SW480 (cell line): ENCODE measurements at regions not wholly inside any gene's neighbourhood (a gene's known extent, or its start where the extent isn't known, plus 50 kb on each side); places are given as distances from the start of the nearest gene placed in this dataset.
"Not testable (repeated sequence)": the region's sequence is repeated elsewhere in the genome, so short reads cannot be mapped to it uniquely, and the experiment has no call there.

Experiments used
- DNase-seq: peaks from one replicate; pipeline ENCODE4 v3.0.0-alpha.2; 2016; ENCODE audit warnings: low spot score

DNA sequence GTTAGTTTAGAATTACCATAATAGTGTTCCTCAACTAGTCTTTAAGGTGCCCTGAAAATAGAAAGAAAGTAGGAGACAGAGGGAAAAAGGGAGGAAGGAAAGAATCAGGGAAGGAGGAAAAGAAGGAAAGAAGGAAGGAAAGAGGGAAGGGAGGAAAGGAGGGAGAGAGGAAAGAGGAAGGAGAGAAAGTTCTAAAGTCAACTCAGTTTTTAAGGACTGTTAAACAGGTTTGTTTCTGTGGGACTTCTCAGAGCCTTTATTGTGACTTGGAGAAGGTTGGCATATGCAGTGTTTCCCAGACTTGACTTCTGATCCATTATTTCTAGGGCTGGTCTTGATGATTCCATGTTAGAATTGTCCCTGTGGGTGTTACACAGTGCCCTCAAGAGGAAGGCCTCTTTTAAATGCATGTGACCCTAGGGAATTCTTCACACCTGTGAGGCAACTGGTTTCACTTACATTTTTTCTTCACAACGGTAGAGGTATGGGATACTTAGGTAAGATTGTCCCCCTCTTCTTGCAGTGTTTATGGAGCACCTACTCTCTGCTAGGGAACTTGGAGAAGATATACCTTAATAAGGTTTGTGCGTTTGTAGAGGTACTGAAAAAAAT is 132.7 kb upstream of the GMDS start:
- peak; percentile 7 for DNase-seq

DNA sequence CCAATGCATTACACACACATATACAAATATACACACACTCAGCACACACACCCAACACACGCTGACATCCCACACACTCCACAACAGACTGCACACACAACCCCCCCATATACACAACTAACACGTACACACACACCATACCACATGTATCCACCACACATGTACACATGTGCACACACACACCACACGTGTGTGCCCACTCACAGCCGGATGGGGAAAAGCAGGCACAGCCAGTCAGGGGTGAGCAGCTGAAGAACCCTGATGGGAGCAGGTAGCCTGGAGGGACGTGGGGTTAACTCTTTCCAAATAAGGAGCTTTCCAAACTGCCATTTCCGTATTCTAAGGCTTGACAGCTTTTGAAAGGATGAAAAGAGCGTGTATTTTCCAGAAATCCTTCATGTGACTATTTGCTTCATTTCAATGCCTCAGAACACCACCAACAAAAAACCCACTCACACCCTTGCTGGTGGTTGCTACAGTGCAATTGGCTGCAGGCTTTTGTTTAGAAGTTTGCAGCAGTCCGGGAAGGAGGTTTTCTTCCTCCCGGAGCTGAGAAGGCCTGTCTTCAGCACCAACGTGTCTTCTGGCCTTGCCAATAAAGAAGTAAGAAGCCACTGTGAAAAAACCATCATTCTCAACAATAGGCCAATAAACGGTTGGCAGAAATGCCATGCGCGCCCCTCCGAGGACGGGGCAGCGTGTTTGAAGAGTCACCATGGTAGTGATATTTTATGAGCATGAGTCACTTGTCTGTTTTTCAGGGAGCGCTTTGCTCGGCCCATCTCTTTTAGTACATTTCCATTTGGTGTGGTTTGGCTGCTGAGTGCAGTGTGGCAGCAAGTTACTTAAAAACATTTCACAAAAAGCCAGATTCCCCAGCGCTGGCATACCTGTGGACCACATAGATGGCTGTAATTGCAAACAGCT is 131.3 kb upstream of the GMDS start:
- peak; percentile 82 for DNase-seq

DNA sequence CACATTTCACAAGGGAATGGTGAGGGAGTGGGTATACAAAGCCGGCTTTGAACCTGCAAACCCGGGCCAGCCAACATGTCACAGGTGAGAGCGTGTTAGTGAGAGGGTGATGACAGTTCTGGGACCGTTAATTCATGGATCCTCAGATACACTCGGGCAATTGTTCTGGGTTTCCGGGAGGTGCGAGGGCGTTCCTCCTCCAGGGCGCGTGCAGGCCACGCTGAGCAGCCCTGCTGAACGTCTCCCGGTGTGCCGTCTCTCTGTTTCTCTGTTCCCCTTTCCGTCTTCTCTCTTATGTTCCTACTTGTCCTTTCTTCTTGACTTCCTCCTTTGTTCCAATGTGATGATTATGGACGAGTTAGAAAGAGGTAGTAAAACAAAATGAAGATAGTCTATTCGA is 130.0 kb upstream of the GMDS start:
- DNase-seq: no peak

DNA sequence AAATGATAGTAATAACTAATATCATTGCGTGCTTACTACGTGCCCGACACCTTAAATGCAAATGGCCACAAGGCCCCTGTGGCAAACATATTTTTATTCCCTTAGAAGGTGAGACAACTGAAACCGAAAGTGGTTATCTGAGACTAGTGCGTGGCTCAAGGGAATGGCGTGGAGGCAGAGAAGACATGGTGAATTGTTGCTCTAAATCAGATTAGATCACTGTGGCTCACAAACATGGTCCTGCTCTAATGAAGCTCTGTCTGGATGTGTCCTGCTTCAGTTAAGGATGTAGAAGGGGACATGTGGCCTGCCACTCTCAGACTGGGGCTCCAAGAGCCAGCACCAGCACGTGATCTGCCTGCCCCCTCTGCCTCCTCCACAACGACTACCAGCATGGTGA is 124.2 kb upstream of the GMDS start:
- DNase-seq: no peak

DNA sequence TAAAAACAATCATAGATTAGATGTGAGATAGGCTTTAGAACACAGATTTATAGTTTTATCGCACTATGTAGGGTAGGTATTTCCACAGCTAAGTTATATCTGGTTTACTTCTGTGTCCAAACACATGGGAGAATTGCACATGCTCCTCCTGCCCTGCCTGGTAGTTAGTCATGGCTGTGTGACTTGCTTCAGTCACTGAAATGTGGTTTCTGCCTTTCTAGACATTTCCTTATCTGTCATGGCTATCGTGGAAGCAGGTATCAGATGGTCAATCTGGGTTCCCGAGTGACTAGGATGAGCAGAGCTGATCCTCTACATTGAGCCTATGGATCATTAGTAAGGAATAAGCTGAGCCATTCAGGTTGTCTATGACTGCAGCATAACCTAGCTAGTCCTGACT is 117.8 kb upstream of the GMDS start:
- no peak for DNase-seq

DNA sequence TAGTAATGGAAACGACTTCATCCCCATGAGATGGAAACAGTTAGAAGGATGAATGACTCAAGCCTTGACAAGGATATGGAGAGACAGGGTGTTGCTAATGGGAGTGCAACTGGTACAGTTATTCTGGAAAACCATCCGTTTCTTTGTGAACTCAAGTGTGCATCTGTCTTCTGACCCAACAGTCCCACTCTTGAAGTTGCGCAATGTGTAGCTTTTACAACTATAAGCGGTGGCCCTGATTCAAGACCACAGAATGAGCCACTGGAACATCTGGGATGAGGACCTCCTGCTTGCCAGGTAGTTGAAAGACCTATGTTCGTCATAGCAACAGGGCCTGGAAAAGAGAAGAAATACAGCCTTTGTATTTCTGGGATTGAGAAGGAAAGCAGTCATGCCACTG is 115.8 kb upstream of the GMDS start:
- no peak for DNase-seq

DNA sequence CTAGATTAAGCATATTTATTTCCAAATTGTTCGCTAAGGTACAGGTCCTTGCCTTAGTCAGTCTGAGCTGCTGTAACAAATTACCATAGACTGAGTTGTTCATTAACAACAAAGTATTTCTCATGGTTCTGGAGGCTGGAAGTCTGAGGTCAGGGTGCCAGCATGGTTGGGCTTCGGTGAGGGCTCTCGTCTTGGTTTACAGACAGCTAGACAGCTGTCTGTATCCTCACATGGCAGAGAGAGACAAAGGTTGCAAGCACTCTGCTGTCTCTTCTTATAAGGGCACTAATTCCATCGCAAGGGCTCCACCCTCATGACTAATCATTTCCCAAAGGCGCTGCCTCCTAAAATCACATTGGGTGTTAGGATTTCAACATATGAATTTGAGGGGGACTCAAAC is 115.3 kb upstream of the GMDS start:
- DNase-seq: no peak

DNA sequence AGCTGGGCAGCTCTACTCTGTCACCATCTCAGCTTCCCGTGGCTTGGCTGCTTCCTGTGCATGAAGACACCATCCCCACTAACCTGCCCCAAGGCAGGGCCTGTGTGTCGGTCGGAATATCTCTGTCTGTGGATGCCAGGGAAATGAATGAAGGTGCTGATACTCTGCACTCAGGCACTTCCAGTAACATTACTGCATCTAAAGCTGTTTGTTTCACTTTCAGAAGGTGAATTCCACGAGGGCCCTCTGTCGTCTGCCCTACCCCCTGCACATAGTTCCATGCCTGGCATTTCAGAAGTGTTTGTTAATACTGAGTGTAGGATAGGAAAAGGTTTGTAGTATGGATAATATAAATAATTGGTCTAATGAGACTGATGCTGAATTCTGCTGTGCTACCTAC is 114.7 kb upstream of the GMDS start:
- no peak for DNase-seq

DNA sequence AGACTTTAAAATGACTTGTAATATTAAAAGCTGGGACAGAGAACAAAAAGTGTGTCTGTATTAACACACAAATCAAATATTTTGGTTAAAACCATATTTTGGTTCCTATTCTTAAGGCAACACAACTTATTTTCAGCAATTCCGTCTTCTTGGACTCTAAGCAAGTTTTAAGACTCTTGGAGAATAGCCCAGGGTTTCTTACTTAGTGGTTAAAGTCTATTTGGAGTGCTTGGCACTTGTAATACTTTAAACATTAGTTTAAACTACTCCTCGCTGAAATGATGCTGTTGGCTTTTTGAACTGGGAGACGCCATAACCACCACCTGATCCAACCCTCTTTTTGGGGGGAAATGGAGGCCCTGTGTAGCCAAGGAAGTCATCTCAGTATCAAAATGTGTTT is 109.7 kb upstream of the GMDS start:
- no peak for DNase-seq

DNA sequence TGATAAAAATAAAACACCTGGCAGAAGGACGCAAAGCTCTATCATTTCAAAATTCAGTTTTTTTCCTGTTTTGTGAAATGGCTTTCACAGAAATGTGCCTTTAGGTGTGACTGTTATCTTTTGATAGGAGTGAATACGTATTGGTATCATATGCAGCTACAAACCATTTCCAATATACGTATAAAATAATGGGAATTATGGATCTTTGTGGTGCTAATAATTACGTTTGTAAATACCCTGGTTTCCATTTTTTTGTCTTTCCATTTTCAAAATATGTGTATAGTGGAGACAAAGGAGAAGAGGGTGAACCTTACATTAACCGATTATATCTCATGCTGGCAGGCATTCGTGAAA is 108.7 kb upstream of the GMDS start:
- no peak for DNase-seq

DNA sequence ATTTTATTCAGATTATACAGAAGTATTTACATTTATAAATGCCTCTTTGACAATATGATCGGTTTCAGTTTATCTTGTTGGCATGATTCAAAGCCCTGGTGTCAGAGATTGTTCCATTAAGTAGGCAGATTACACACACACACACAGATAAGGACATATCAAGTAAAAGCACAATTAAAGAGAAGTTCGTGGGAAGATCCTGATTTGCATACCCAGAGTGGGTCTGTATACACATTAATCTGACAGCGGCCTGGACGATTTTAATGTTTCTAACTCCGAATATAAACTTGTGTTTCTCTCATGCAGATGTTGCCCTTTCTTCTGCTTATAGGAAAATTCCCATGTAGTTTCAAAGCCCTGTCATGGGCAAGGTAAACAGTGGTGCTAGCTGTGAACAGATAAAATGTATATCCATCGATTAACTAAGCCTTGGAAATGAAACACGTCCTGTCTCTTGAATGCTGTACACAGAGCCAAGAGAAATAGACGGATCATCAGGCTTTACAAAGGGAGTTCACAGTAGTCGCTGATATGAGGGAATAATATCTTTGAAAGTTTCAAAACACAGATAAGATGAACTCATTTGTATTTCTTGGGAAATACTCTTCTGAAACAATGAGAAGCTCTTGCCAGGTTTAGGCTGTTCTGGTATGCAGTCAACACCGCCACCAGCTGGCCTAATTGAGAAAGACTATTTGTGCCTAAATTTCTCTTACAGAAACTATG is 108.2 kb upstream of the GMDS start:
- peak; percentile 48 for DNase-seq

DNA sequence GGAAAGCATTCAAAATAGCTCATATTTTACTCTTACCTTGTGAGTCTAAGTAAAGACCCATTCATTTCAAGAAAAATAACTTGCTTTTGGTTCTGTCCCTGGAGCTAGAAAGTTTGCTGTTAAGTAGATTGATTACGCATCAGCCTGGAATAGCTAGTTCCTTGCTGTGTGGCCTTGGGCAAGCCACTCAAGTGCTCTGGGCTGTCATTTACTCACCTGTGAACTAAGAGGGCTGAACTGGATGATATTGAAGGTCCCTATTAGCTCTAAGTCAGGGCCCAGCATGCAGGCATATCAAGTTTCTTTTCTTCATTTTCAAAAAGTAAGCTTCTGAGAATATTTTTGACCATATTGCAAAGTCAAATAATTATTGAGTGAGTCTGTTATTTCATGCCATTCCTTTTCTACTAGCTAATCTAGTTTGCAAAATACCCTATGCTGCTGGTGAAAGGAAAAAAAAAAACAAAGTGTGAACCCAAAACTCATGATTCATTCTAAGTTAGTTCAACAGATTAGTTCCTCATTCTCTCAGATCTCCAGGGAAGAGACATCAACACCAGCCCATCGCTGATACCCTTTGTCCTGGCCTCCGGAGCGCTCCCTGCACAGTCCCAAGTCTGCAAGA is 106.5 kb upstream of the GMDS start:
- no peak for DNase-seq

DNA sequence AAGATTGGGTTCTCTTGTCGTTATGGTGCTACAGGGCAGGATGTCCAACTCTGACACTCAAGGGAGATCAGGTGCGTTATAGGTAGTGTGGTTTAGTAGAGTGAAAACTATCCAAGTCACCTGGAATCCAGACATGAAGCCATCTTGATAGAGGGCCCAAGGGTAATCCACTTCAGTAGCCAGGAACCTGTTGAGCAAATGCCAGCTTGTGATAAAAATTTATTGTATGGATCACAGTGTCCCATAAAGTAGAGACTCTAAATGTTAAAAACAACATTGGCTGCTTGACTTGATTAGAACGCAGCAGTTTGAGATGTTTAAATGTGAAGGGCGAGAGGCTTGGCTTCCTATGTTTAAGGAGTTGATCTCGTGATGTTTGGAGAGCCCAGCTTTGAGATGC is 105.7 kb upstream of the GMDS start:
- DNase-seq: no peak

DNA sequence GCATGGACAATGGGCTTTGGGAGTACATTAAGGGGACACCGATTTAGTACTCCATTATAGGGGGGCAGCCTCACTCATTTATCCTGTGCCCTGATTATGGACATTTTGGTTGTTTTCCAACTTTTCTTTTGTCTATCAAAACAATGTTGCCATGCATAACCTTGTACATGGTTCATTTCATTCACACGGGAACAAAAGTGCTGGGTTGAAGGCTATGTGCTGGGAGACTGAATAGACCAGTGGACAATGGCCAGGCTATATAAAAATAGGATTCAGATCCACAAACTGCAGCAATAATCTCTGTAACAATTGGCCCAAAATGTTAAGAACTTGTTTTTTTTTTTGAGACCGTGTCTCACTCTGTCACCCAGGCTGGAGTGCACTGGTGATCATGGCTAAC is 100.7 kb upstream of the GMDS start:
- no peak for DNase-seq

DNA sequence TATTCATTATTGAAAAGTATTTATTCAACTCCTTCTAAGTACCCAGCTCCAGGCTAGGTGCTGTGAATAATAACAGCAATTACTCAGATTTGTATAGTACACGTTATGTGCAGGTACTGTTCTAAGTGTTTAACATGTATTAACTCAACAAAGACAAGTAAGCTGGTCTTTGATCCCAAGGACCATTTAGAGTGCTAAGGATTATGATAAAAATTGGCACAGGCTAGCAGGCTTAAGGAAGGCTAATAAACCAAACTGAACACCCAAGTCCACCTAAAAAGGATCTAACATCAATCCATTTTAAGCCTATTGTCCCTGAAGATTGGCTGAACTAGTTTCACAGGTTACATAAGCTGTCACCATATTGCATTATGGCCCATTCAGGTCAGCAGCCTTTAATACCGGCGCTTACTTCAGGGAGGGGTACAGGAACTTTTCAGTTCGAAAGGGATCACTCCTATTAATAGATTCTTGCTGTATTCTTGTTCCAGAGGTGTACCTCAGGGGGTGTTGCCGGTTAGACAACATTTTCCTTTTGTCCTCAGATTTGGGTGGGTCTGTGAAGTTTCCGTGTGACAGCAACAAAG is 99.0 kb upstream of the GMDS start:
- DNase-seq: no peak

DNA sequence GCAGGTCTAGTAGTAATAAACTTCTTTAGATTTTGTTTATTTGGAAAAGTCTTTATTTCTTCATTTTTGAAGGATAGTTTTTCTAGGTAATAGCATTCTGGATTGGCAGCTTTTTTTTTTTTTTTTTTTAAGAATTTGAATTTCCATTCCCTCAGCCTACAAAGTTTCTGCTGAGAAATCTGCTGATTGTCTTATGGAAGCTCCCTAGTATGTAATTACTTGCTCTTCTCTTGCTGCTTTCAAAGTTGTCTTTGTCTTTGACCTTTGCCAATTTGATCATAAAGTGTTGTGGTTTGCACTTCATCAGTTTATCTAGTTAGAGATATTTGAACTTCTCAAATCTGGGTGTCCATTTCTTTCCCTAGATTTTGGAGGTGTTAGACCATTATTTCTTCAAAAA is 82.2 kb upstream of the GMDS start:
- no peak for DNase-seq

DNA sequence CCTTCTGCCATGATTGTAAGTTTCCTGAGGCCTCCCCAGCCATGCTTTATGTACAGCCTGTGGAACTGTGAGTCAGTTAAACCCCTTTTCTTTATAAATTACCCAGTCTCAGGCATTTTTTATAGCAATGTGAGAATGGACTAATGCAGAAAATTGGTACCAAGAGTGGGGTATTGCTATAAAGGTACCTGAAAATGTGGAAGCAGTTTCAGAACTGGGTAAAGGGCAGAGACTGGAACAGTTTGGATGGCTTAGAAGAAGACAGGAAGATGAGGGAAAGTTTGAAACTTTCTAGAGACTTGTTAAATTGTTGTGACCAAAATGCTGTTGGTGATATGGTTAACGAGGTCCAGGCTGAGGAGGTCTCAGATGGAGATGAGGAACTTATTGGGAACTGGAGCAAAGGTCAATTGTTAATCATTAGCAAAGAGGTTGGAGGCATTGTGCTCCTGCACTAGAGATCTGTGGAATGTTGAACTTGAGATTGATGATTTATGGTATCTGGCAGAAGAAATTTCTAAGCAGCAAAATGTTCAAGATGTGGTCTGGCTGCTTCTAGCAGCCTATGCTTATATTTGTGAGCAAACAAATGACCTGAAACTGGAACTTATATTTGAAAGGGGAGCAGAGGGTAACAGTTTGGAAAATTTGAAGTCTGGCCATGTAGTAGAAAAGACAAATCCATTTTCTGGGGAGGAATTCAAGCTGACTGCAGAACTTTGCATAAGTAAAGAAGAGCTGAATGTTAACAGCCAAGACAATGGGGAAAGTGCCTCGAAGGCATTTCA is 79.0 kb upstream of the GMDS start:
- DNase-seq: no peak

DNA sequence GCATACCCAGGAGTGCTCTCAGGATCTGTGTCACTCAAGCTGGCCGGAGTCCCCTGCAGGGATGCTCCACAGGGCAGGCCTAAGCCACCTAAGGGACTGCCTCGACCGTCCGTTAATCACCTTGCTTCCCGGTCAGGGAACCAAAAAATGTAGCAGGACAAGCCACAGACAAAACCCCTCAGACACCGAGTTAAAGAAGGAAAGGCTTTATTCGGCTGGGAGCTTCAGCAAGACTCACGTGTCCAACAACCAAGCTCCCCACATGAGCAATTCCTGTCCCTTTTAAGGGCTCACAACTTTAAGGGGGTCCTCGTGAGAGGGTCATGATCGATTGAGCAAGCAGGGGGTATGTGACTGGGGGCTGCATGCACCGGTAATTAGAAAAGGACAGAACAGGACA is 72.1 kb upstream of the GMDS start:
- DNase-seq: not testable (repeated sequence)

DNA sequence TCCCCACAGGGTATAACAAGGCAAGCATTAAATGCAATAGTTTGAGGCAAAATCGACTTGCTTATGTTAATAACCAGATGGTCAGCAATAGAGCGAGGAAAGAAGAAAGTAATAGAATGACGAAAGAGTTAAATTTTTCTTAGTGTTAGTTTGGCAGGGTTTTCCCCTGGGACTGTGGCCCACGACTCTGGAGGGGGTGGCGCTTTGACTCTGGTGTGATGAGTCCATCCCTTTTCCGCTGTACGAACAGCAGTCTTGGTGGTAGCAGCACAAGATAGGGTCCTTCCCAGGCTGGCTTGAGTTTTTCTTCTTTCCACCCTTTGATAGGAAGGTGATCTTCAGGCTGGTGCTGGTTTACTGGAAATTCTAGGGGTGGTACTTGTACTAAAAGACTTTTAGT is 69.2 kb upstream of the GMDS start:
- no peak for DNase-seq

DNA sequence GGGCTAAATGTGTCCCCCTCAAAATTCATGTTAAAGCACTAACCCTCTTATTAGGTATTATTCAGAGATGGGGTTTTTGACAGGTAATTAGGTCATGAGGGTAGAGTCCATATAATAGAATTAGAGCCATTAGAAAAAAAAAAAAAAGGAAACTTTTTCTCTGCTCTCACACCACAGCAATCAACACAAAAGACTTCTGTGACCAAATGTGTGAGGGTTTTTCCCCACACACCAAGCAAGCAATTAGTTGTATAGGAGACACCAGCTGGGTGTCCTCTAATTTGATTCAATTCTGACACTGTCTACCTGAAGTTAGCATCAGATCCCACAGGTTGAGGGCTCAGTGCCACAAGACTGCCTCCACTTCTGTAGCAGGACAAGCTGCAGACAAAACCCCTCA is 64.6 kb upstream of the GMDS start:
- no peak for DNase-seq

DNA sequence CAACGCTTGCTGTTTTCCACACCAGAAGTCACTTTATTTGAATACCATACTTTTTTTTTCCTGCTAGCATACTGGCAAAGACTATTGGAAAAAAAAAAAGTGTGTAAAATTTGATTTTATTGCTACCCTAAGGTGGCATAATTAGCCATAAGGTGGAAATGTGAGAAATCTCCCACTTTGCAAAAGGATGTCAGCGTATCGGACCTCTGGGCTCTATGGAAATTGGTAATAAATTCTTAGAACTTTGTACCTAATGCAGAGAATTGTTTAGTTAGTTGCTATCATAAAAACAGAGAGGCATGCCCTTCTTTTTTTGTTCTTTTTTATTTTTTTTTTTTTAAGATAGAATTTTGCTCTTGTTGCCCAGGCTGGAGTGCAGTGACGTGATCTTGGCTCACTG is 63.7 kb upstream of the GMDS start:
- DNase-seq: no peak

DNA sequence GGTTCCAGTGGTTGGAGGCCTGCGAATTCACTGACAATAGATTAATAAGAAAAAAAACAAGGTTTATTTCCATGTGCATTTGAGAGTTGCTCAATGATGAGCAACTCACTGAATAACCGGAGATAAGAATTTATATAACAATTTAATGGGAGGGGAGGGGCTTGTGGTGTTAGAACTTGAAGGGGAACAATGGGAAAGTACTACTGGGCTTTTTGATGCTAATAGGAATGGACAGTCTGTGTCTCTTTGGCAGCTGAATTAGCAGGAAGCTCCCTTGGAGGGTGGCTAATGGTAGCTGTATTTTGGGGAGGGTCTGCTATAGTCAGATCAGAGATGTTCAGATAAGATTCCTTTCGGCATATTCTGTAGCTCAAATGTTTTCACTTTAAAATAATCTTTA is 62.4 kb upstream of the GMDS start:
- no peak for DNase-seq
